ENCODE measurements at regions not wholly inside any gene's neighbourhood (a gene's known extent, or its start where the extent isn't known, plus 50 kb on each side); places are given as distances from the start of the nearest gene placed in this dataset.
"Not testable (repeated sequence)": the region's sequence is repeated elsewhere in the genome, so short reads cannot be mapped to it uniquely, and the experiment has no call there.

GRCh38 chr1:187942986-187943385, 1114.2 kb downstream of the PLA2G4A start:
- CTCF ChIA-PET = no interaction called here
- no peaks in the 10 kb centered on the region for H3K4me1 ChIP-seq (ENCODE audit: insufficient read depth, low read length)
- no peaks in the 10 kb centered on the region for H3K36me3 ChIP-seq (ENCODE audit: insufficient read depth, low read length)
- no peak overlapping the region for H3K27ac ChIP-seq (ENCODE audit: low read depth in 1 of 2, low read length in 2 of 2)
- intact Hi-C loops (cut with DNase I, micrococcal nuclease) = no loop called here
- POLR2A ChIA-PET = no interaction called here
- no peak overlapping the region for H3K4me3 ChIP-seq (ENCODE audit: low read length)
- Mint-ChIP-seq H3K4me1 (ENCODE audit: low read depth) (no peaks in the 10 kb centered on the region), H3K4me3 (no peak overlapping the region), H3K36me3 (ENCODE audit: low read depth) (no peaks in the 10 kb centered on the region), H3K27ac (no peak overlapping the region), H3K9me3 (peaks cover 4% of the 10 kb centered on the region), H3K27me3 (no peaks in the 10 kb centered on the region)
- H3K9me3 ChIP-seq (ENCODE audit: control insufficient read depth in 1 of 2, insufficient read depth in 1 of 2, low read length in 2 of 2) = peaks cover 4 to 11% of the 10 kb centered on the region in 2 experiments
- H3K27me3 ChIP-seq (ENCODE audit: control insufficient read depth in 1 of 2, insufficient read depth in 2 of 2, low read length in 2 of 2) = no peaks in the 10 kb centered on the region
- no peak for TF ChIP-seq CTCF (IDR thresholded peaks at IDR 0.05)
- no peak for ATAC-seq (ENCODE audit: poor library complexity)
- no peak for DNase-seq

GRCh38 chr1:187943606-187944403, 1115.1 kb downstream of the PLA2G4A start:
- no peak for TF ChIP-seq CTCF (IDR thresholded peaks at IDR 0.05)
- ChIA-PET POLR2A (no interaction called here), CTCF (no interaction called here)
- intact Hi-C loops (cut with DNase I, micrococcal nuclease) = no loop called here
- Mint-ChIP-seq H3K27me3 (no peaks in the 10 kb centered on the region), H3K4me1 (ENCODE audit: low read depth) (no peaks in the 10 kb centered on the region), H3K36me3 (ENCODE audit: low read depth) (no peaks in the 10 kb centered on the region), H3K9me3 (peaks cover 10% of the 10 kb centered on the region), H3K4me3 (no peak overlapping the region), H3K27ac (no peak overlapping the region)
- no peak overlapping the region for H3K4me3 ChIP-seq (ENCODE audit: low read length)
- no peaks in the 10 kb centered on the region for H3K4me1 ChIP-seq (ENCODE audit: insufficient read depth, low read length)
- H3K27me3 ChIP-seq (ENCODE audit: control insufficient read depth in 1 of 2, insufficient read depth in 2 of 2, low read length in 2 of 2) = no peaks in the 10 kb centered on the region
- no peaks in the 10 kb centered on the region for H3K36me3 ChIP-seq (ENCODE audit: insufficient read depth, low read length)
- no peak for ATAC-seq (ENCODE audit: poor library complexity)
- peaks cover 4 to 11% of the 10 kb centered on the region in 2 experiments for H3K9me3 ChIP-seq (ENCODE audit: control insufficient read depth in 1 of 2, insufficient read depth in 1 of 2, low read length in 2 of 2)
- DNase-seq = no peak
- H3K27ac ChIP-seq (ENCODE audit: low read depth in 1 of 2, low read length in 2 of 2) = no peak overlapping the region

- DNase-seq; POLR2A ChIA-PET; CTCF ChIA-PET; intact Hi-C loops (cut with DNase I, micrococcal nuclease); H3K27ac Mint-ChIP-seq; H3K27me3 ChIP-seq (ENCODE audit: control insufficient read depth in 1 of 2, insufficient read depth in 2 of 2, low read length in 2 of 2); H3K36me3 Mint-ChIP-seq (ENCODE audit: low read depth); H3K4me3 Mint-ChIP-seq; ATAC-seq (ENCODE audit: poor library complexity); H3K4me1 Mint-ChIP-seq (ENCODE audit: low read depth); H3K27me3 Mint-ChIP-seq; H3K36me3 ChIP-seq (ENCODE audit: insufficient read depth, low read length); H3K4me1 ChIP-seq (ENCODE audit: insufficient read depth, low read length); H3K9me3 ChIP-seq (ENCODE audit: control insufficient read depth in 1 of 2, insufficient read depth in 1 of 2, low read length in 2 of 2); H3K27ac ChIP-seq (ENCODE audit: low read depth in 1 of 2, low read length in 2 of 2); H3K4me3 ChIP-seq (ENCODE audit: low read length): not testable (repeated sequence)
- H3K9me3 Mint-ChIP-seq = peaks cover 19% of the 10 kb centered on the region
These were observed 1117.9 kb downstream of the PLA2G4A start for GRCh38 chr1:187946661-187947060.

GRCh38 chr1:187947359-187947758, 1118.6 kb downstream of the PLA2G4A start:
- no peak overlapping the region for H3K27ac Mint-ChIP-seq
- POLR2A ChIA-PET = no interaction called here
- ATAC-seq (ENCODE audit: poor library complexity) = no peak

More at GRCh38 chr1:187947359-187947758, 1118.6 kb downstream of the PLA2G4A start:
- Mint-ChIP-seq H3K27me3 (no peaks in the 10 kb centered on the region), H3K4me3 (no peak overlapping the region), H3K4me1 (ENCODE audit: low read depth) (no peaks in the 10 kb centered on the region), H3K9me3 (peaks cover 24% of the 10 kb centered on the region), H3K36me3 (ENCODE audit: low read depth) (no peaks in the 10 kb centered on the region)
- H3K9me3 ChIP-seq (ENCODE audit: control insufficient read depth in 1 of 2, insufficient read depth in 1 of 2, low read length in 2 of 2) = peaks cover 0 to 7% of the 10 kb centered on the region in 2 experiments
- no peaks in the 10 kb centered on the region for H3K4me1 ChIP-seq (ENCODE audit: insufficient read depth, low read length)
- H3K27ac ChIP-seq (ENCODE audit: low read depth in 1 of 2, low read length in 2 of 2) = no peak overlapping the region
- CTCF ChIA-PET = no interaction called here
- no peak overlapping the region for H3K4me3 ChIP-seq (ENCODE audit: low read length)
- no peak for DNase-seq
- no peaks in the 10 kb centered on the region for H3K27me3 ChIP-seq (ENCODE audit: control insufficient read depth in 1 of 2, insufficient read depth in 2 of 2, low read length in 2 of 2)
- no peak for TF ChIP-seq CTCF (IDR thresholded peaks at IDR 0.05)
- intact Hi-C loops (cut with DNase I, micrococcal nuclease) = no loop called here
- no peaks in the 10 kb centered on the region for H3K36me3 ChIP-seq (ENCODE audit: insufficient read depth, low read length)
